GM18907 (cell line): ENCODE measurements at regions not wholly inside any gene's neighbourhood (a gene's known extent, or its start where the extent isn't known, plus 50 kb on each side); places are given as distances from the start of the nearest gene placed in this dataset.

ENCODE experiments used
- ATAC-seq: cut with Tn5 transposase; IDR thresholded peaks from one replicate; pipeline ENCODE4 v1.9.1; 2021; ENCODE audit warnings: mild to moderate bottlenecking, moderate library complexity; ENCODE audit not compliant: unreplicated experiment

GRCh38 chr2:19465978-19466377, 107.6 kb upstream of the OSR1 start:
- no peak for ATAC-seq

- no peak for ATAC-seq
Observed at GRCh38 chr2:19462256-19462645, 103.8 kb upstream of the OSR1 start.

GRCh38 chr2:19461504-19462255, 103.3 kb upstream of the OSR1 start:
- no peak for ATAC-seq

GRCh38 chr2:19460761-19461160, 102.3 kb upstream of the OSR1 start:
- ATAC-seq, result no peak

DNA sequence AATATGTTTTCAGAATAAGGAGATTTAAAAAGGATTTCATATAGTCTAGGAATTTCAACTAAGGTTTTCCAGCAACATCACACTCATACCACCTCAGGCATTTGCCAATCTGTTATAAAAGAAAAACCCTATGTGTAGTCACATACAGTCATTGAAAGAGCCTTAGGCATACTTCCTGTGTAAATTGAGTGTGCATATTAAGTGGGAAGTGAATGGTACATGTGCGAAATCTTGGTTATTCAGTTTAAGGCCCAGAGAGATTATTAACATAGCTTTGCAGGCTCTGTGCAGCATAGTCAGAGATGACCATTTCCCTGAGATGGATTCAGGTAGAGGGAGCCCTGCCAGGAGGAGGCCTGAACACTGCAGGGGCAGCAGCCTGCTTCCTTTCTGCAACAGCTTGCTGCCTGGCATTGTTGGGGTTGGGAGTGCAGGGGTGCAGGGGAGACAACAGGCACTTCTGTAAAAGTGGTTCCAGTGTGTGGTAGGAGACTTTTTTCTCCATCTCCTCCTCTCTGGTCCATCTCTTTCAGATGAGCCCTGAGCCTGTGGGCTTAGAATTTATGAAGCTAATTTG, 100.1 kb upstream of the OSR1 start:
- ATAC-seq, result no peak

DNA sequence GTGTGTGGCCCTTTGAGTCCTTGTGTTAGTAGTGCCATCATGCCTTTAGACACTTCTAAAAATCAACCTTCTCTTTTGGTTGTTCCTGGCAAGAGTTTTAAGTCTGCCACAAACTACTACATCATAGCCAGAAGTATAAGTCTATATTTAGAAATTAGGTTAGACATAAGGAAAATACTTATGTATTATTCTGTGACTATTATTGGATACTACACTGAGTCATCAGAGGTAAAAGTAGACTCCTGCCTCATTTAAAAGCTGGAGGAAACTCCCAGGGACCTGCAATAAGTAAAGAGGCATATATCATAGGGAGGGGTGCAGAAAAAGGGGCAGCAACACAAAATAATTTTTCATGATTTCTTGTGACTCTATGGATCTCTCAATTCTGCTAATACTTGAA, 99.4 kb upstream of the OSR1 start:
- ATAC-seq, result no peak

GRCh38 chr2:19456705-19457309, 98.4 kb upstream of the OSR1 start:
- no peak for ATAC-seq

GRCh38 chr2:19454125-19454524, 95.7 kb upstream of the OSR1 start:
- ATAC-seq, result no peak

GRCh38 chr2:19442731-19443130, 84.3 kb upstream of the OSR1 start:
- no peak for ATAC-seq

GRCh38 chr2:19439081-19439480, 80.7 kb upstream of the OSR1 start:
- ATAC-seq, result no peak

- no peak for ATAC-seq
Observed at GRCh38 chr2:19435815-19436214, 77.4 kb upstream of the OSR1 start.

DNA sequence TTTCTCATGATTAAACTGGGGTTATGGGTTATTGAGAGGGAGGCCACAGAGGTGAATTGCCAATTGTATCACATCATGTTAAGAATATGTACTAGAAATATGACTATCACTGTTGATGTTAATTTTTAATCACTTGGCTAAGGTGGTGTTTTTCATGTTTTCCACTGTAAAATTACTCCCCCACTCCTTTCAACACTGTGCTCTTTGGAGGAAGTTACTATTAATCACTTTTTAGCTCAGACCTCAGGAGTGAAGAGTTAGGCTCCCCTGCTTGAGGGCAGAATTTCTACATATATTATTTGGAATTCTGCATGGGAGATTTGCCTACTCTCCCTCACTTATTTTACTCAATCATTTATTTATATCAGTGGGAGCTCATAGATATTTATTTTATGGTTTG, 76.0 kb upstream of the OSR1 start:
- no peak for ATAC-seq

DNA sequence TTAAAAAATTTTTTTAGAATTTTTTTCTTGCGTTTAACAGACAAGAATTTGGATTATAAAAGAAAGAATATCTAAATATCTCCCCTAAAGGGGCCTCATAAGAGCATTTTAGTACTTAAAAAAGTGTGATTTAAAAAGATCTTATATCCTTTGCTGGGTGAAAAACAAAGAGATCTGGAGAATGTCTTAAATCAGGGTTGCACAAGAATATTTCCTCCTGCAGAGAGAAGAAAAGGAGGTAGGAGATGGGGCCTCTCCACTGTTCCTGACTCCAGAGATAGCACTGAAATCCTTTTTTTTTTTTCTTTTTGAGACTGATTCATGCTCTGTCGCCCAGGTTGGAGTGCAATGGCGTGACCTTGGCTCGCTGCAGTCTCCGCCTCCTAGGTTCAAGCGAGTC, 68.5 kb upstream of the OSR1 start:
- ATAC-seq, result no peak

- ATAC-seq, result no peak
Observed at GRCh38 chr2:19426144-19426543, 67.7 kb upstream of the OSR1 start.

DNA sequence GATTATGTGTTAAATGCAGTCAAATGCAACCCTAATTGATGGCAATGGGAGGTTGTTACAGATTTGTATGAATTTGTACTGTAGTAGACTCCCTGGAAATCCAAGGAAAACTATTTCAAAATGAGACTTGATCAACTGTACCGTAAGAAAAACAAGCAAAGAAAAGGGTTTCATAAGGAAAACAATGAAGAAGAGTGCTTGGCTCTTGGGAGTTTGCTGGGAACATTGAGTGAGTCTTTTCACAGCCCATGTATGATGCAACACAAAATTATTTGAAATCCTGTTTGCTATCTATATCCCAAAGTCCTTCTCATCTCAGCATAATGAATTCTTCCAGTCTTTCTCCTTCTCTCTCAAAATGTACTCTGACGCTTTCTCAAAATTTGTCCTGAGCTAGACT, 67.0 kb upstream of the OSR1 start:
- ATAC-seq, result no peak

DNA sequence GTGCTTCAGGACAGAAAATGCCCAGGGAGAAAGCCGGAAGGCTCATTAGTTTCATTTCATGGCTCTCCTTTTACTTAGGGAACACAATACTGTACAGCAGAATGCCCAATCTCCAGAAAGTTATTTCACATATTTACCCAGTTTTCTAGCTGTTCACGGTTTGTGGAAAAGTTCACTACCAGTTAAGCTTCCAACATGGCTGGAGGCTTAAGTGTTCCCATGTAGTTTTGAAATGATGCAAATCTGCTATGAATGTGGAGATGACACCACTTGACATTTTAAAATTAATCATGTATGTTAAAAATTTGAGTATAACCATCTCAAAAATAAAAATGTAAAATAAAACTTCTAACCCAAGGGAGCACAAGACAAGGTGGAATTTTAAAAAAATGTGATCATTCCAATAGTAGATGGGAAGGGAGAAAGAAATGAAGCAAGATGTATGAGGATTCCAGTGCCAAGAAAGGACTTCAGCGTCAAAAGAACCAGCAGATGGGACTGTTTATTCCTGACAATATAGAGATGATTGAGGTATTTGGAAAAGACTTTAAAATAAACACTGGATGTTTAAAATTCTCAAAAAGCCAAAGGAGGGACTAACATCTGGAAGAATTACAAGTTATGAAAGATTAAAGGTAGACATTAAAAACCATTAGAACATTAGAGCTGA, 60.9 kb upstream of the OSR1 start:
- ATAC-seq, result no peak

DNA sequence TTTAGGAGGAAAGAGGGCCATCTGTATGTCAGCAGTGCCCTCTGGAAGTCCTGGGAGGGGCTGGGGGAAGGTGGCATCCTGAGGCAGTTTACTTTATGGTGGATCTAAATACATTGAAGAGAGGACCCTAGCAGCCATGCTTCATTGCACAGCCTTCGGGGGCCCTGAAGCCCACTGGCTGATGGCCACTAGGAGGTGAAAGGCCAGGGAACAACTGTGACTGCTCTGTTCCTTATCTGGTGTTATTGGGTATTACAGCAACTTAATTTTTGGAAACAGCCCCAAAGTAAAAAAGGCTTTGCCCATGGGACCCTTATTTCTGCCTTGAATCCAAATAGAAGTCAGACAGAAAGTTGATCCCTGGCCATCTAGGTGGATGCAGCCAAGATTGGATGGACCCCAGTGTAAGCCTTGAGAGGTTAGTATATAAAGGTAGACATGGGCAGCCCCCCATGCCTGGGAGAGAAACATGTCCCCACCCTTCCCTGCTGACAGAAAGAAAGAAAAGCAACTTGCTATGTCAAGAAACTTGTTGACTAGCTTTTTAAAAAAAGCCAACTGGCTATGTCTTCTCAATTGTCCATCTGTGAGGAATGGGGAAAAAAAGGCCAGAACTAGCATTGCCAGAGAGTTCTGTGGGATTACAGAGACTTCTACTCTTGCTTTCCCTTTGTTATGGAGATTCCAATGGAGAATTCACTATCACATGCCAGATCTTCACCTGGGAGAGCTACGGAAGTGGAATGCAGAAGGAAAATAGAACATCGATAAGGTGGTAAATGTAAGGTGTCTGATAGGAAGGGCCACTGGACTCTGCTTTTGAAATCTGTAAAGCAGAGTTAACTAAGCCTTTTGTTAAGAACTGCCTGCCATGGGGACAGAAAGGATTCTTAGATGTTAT, 58.6 kb upstream of the OSR1 start:
- ATAC-seq, result no peak

- ATAC-seq, result no peak
Observed at GRCh38 chr2:19416083-19416482, 57.7 kb upstream of the OSR1 start.

DNA sequence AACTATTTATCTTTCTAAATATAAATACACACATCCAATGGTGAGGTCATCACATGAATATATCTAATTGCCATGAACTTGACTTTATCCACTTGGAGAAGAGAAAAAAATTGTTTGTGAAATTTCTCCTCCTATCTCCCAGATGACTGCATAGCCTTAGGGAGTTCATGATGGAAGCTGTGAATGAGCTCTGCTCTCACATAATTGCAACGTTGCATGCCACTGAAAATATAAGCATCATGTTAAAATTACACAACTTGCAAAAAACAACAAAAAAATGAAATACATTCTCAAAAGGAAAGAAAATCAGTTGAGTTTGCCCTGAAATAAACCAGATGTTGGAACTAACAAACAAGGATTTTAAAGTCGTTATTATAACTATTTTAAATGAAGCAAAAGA, 50.6 kb upstream of the OSR1 start:
- no peak for ATAC-seq

- ATAC-seq, result no peak
Observed at GRCh38 chr2:19408592-19408991, 50.2 kb upstream of the OSR1 start.
